CD4-positive, alpha-beta T cell treated with Interleukin-2 at 100 ng/mL for 4 hours (primary cell): ENCODE measurements at regions not wholly inside any gene's neighbourhood (a gene's known extent, or its start where the extent isn't known, plus 50 kb on each side); places are given as distances from the start of the nearest gene placed in this dataset.
"Not testable (repeated sequence)": the region's sequence is repeated elsewhere in the genome, so short reads cannot be mapped to it uniquely, and the experiment has no call there.

Source experiments
- DNase-seq: peaks from one replicate; pipeline ENCODE4 v3.0.0-alpha.2; 2020; ENCODE audit warnings: low spot score

- no peak for DNase-seq
Measured at GRCh38 chr3:88677298-88677697, 430.1 kb upstream of the EPHA3 start.

- no peak for DNase-seq
Measured at GRCh38 chr3:88678747-88679146, 428.7 kb upstream of the EPHA3 start.

DNA sequence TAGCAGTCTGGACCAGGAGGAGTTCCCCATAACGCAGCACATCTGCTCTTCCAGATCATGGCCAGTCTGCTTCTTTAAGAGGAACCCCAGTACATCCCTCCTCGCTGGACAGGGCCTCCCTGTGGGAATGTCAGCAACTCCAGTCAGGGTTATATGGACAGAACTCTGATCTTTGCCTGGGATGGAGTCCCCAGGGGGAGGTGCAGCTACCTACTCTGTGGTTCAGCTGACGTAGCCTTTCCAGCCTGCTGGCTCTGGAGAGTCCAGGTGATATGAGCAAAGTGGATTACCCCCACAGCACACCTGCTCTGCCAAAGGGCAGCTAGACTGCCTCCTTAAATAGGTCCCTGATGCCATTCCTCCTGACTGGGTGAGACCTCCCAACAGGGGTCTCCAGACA is 417.1 kb upstream of the EPHA3 start:
- no peak for DNase-seq

- no peak for DNase-seq
Measured at GRCh38 chr3:88691081-88691480, 416.3 kb upstream of the EPHA3 start.

- DNase-seq: no peak
Measured at GRCh38 chr3:88703501-88704059, 403.8 kb upstream of the EPHA3 start.

GRCh38 chr3:88704338-88704737 is 403.1 kb upstream of the EPHA3 start:
- DNase-seq: no peak

- DNase-seq: no peak
Measured at GRCh38 chr3:88707837-88708236, 399.6 kb upstream of the EPHA3 start.

GRCh38 chr3:88712552-88712951 is 394.9 kb upstream of the EPHA3 start:
- DNase-seq: no peak

- no peak for DNase-seq
Measured at GRCh38 chr3:88713233-88713691, 394.2 kb upstream of the EPHA3 start.

DNA sequence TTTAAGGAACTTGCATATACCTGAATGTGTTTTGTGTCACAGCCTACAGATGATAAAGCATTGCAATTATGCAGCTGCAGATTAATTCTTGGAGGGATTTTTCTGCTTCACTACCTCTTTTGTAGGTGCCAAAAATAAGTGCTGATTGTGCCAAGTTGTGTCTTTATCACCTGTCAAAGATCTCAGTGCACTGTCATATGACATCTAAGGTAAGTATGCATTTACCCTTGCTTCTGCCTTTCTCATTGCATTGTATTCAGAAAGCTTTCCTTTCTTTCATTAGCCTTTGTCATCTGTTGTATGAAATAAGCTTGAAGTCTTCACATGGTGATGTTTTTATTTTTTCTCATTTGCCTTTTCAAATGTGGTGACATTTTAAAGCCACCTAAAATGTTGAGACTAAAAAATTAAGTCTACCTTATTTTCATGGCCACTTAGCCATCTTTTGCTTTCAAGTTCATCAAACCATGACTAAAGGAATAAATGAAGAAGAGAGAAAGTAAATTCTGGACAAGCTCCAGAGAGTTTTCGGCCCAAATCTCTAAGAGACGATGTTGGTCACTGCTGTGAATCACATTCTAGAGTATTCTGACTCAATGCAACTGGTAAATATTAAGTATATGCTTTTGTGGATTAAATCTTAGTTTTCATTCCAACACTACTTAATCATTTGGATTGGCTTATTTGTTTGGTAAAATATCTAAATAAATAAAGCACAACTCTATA is 381.8 kb upstream of the EPHA3 start:
- DNase-seq: no peak

DNA sequence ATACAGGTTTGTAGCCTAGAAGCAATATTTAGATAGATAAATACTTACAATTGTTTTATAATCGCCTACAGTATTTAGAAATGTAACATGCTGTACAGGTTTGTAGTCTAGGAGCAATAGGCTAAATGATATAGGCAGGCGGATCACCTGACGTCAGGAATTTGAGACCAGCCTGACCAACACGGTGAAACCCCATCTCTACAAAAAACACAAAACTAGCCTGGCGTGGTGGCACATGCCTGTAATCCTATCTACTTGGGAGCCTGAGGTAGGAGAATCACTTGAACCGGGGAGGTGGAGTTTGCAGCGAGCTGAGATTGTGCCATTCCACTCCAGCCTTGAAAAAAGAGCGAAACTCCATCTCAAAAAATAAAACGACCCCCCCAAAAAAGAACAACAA is 375.2 kb upstream of the EPHA3 start:
- no peak for DNase-seq

DNA sequence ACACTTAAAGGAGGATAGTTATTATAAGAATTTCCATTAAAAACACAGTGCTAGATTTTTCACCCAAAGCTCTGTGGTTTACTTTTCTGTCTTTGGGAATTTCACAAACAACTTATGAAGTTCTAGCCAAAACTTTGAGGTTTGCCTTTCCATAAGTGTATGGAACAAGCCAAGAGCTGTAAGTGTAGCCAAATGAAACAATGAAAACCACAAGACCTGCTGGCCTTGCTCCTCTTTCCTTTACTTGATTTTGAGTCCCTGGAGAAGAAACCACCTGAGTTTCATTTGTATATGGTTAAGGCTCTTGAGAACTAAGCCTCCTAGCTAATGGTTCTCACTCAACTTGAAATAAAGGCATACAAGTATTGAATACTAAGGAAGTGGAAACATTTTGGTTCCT is 365.3 kb upstream of the EPHA3 start:
- DNase-seq: no peak

GRCh38 chr3:88742674-88743507 is 364.5 kb upstream of the EPHA3 start:
- no peak for DNase-seq

- no peak for DNase-seq
Measured at GRCh38 chr3:88744896-88745295, 362.5 kb upstream of the EPHA3 start.

- not testable (repeated sequence) for DNase-seq
Measured at GRCh38 chr3:88747145-88747544, 360.3 kb upstream of the EPHA3 start.

DNA sequence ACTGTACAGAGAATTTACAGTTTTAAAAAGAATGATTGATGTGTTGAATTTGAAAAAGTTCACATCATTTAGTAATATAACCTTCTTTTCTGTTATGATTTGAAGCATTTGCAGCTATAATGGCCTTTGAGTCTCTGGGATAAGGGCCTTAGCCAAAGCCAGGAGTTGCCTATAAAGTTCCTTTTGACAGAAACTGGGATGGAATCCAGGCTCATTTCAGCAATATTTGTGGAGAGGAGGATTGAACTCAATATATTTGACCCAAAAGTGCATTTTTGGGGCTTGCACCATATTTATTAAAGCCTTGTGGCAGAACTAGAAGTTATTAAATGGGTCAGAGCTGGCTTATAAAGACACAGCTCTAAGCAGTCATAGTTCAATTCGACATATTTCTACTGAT is 348.7 kb upstream of the EPHA3 start:
- DNase-seq: no peak

DNA sequence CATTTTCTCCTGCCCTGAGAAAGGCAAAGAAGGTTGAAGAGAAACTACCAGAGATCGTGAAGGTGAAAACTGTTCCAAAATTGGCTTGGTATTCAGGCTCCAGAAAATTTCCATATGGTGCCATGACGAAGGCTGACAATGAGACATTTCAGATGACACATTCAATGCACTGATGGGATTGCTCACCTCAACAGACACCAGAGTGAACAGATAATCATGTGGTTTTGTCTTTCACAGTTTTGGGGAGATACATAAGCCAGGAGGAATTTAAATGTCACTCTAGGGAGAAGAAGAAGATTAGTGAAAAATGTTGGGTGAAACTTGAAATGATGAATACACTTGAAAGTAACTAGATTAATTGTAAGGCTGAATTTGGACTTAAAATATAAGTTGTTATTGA is 339.7 kb upstream of the EPHA3 start:
- DNase-seq: no peak

DNA sequence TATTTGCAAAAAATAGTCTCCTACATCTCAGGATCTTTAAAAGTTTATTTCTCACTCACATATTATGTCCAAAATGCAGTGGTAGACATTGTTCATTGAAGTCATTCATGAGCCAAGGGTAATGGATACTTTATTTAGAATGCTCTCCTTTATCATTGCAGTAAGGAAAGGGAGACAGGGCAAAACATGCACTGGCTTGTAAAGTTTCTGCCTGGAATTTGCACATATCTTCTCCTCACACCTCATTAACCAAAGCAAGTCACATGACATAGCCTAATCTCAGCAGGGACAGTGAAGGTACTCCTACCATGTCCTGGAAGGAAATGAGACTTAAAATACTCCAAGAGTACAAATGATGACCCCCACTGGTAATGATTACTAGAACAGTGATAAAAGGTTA is 333.7 kb upstream of the EPHA3 start:
- no peak for DNase-seq

GRCh38 chr3:88775026-88775690 is 332.3 kb upstream of the EPHA3 start:
- DNase-seq: no peak

DNA sequence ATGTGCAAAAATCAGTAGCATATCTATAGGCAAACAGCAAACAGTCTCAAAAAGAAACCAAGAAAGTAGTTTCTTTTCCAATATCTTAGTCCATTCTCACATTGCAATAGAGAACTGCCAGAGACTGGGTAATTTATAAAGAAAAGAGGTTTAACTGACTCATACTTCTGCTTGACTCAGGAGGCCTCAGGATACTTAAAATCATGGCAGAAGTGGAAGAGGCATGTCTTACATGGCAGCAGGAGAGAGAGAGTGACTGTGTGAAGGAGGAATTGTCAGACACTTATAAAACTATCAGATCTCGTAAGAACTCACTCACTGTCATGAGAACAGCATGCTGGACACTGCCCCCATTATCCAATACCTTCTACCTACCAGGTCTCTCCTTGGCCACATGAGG is 327.9 kb upstream of the EPHA3 start:
- DNase-seq: no peak

- DNase-seq: no peak
Measured at GRCh38 chr3:88784925-88785324, 322.5 kb upstream of the EPHA3 start.

- no peak for DNase-seq
Measured at GRCh38 chr3:88785841-88786240, 321.6 kb upstream of the EPHA3 start.

DNA sequence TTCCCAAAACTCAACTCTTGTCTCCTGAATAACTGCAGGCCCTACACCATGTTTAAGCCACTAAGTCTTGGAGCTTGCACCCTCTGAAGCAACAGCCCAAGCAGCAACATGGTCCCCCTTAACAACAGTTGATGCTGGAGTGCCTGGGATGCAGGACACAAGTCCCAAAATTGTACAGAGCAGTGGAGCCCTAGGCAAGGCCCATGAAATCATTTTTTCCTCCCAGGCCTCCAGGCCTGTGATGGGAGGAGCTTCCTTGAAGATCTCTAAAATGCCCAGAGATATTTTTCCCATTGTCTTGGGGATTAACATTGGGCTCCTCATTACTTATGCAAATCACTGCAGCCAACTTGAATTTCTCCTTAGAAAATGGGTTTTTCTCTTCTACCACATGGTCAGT is 311.9 kb upstream of the EPHA3 start:
- DNase-seq: no peak
